SK-N-SH (cell line): ENCODE measurements at regions not wholly inside any gene's neighbourhood (a gene's known extent, or its start where the extent isn't known, plus 50 kb on each side); places are given as distances from the start of the nearest gene placed in this dataset.

ENCODE experiments used
- CTCF ChIA-PET: fragments of 300-600, 350-600 bp; formaldehyde crosslinking; extraction: SDS; loops from one replicate; lab custom pipeline; 2021; lab: Yijun Ruan, JAX
- POLR2A ChIA-PET: fragments of 350-600 bp; sonication (Branson Sonifier 250); formaldehyde crosslinking; extraction: SDS; loops from one replicate; lab custom pipeline; 2020; ENCODE audit warnings: antibody characterized with exemption, inconsistent platforms; lab: Yijun Ruan, JAX
- DNase-seq: peaks from one replicate; pipeline ENCODE4 v3.0.0; 2012
- H2AFZ ChIP-seq: fragments of 200-600 bp; sonication (generic); 2 replicates; pipeline ENCODE4 v1.8.1; 2016; ENCODE audit warnings: antibody characterized with exemption, mild to moderate bottlenecking, low read depth
- H3F3A ChIP-seq: fragments of 200-600 bp; sonication (generic); replicated peaks from 2 replicates; pipeline ENCODE3; 2016; ENCODE audit warnings: antibody characterized with exemption, mild to moderate bottlenecking; ENCODE audit not compliant: insufficient read depth
- H3K27ac ChIP-seq, 2 experiments: fragments of 200-500 bp in 1 of 2; fragments of 200-600 bp in 1 of 2; sonication (Bioruptor generic) in 1 of 2; sonication (generic), shearing (Covaris generic) in 1 of 2; 2 replicates each; pipeline versions ENCODE4 v1.5.1 to v1.6.1; 2014 to 2016; ENCODE audit warnings: low read depth in 2 of 2, inconsistent platforms in 1 of 2, low read length in 1 of 2, mild to moderate bottlenecking in 1 of 2, mixed read lengths in 1 of 2
- H3K27me3 ChIP-seq: fragments of 200-600 bp; sonication (generic), shearing (Covaris generic); 2 replicates; pipeline ENCODE4 v1.6.1; 2016; ENCODE audit warnings: mixed run types; ENCODE audit not compliant: insufficient read depth
- H3K36me3 ChIP-seq, 2 experiments: fragments of 200-500 bp in 1 of 2; fragments of 200-600 bp in 1 of 2; sonication (Bioruptor generic) in 1 of 2; sonication (generic) in 1 of 2; replicated peaks in 1 of 2; 2 replicates each; pipeline versions ENCODE3 to v1.5.1; 2014 to 2016; ENCODE audit warnings: low read length in 1 of 2, mild to moderate bottlenecking in 1 of 2; ENCODE audit not compliant: insufficient read depth in 2 of 2, control insufficient read depth in 1 of 2
- H3K4me1 ChIP-seq, 2 experiments: fragments of 200-500 bp in 1 of 2; fragments of 200-600 bp in 1 of 2; sonication (Bioruptor generic) in 1 of 2; sonication (generic), shearing (Covaris generic) in 1 of 2; 2 replicates each; pipeline versions ENCODE4 v1.5.1 to v1.6.1; 2014 to 2016; ENCODE audit warnings: low read depth in 1 of 2, low read length in 1 of 2, mixed run types in 1 of 2; ENCODE audit not compliant: insufficient read depth in 2 of 2, control insufficient read depth in 1 of 2
- H3K4me2 ChIP-seq: fragments of 200-600 bp; sonication (generic), shearing (Covaris generic); 2 replicates; pipeline ENCODE4 v1.6.1; 2017; ENCODE audit warnings: mixed run types
- H3K4me3 ChIP-seq, 2 experiments: fragments of 200-500 bp in 1 of 2; fragments of 200-600 bp in 1 of 2; sonication (Bioruptor generic) in 1 of 2; sonication (generic), shearing (Covaris generic) in 1 of 2; 2 replicates each; pipeline versions ENCODE4 v1.5.1 to v1.8.1; 2014 to 2016; ENCODE audit warnings: low read depth in 2 of 2, inconsistent platforms in 1 of 2, low read length in 1 of 2, mild to moderate bottlenecking in 1 of 2, mixed read lengths in 1 of 2, moderate library complexity in 1 of 2
- H3K79me2 ChIP-seq: fragments of 200-600 bp; sonication (generic); 2 replicates; pipeline ENCODE4 v1.8.1; 2017; ENCODE audit warnings: mild to moderate bottlenecking; ENCODE audit not compliant: insufficient read depth
- H3K9ac ChIP-seq: fragments of 200-600 bp; sonication (generic); 2 replicates; pipeline ENCODE4 v1.6.1; 2017; ENCODE audit warnings: mixed run types
- H3K9me2 ChIP-seq: fragments of 200-600 bp; sonication (generic); 2 replicates; pipeline ENCODE4 v1.6.1; 2017; ENCODE audit warnings: mixed run types
- H3K9me3 ChIP-seq: fragments of 200-600 bp; sonication (generic); 2 replicates; pipeline ENCODE4 v1.6.1; 2017; ENCODE audit warnings: mixed run types, mild to moderate bottlenecking, moderate library complexity
- H4K20me1 ChIP-seq: fragments of 200-600 bp; sonication (generic); 2 replicates; pipeline ENCODE4 v1.6.1; 2017; ENCODE audit warnings: mild to moderate bottlenecking, mixed run types; ENCODE audit not compliant: insufficient read depth
- CTCF ChIP-seq: fragments of 200-600 bp; sonication (generic); IDR thresholded peaks from 2 replicates; pipeline ENCODE4 v1.6.1; 2017; ENCODE audit warnings: antibody characterized with exemption, mild to moderate bottlenecking, moderate library complexity
- ELF1 ChIP-seq: IDR thresholded peaks from 2 replicates; pipeline ENCODE4 v1.4.0; 2012
- EP300 ChIP-seq, 2 experiments: IDR thresholded peaks; 2 replicates each; pipeline versions ENCODE4 v1.4.0 to v1.6.1; 2012; ENCODE audit warnings: borderline replicate concordance in 1 of 2, low read depth in 1 of 2, low read length in 1 of 2
- FOXM1 ChIP-seq: IDR thresholded peaks from 2 replicates; pipeline ENCODE4 v1.4.0; 2012; ENCODE audit warnings: low read depth, mild to moderate bottlenecking
- GABPA ChIP-seq: IDR thresholded peaks from 2 replicates; pipeline ENCODE4 v1.4.0; 2012; ENCODE audit warnings: low read depth, mild to moderate bottlenecking
- GATA2 ChIP-seq: sonication (generic); formaldehyde crosslinking; IDR thresholded peaks from 2 replicates; pipeline ENCODE4 v1.5.0; 2020; ENCODE audit warnings: mild to moderate bottlenecking, missing genetic modification reagents
- MXI1 ChIP-seq: IDR thresholded peaks from 2 replicates; pipeline ENCODE4 v1.6.1; 2012; ENCODE audit warnings: mild to moderate bottlenecking, low read depth, low read length, improper control_type of control experiment
- NFIC ChIP-seq: IDR thresholded peaks from 2 replicates; pipeline ENCODE4 v1.4.0; 2012; ENCODE audit warnings: borderline replicate concordance
- PBX3 ChIP-seq: IDR thresholded peaks from 2 replicates; pipeline ENCODE4; 2012
- POLR2AphosphoS5 ChIP-seq: IDR thresholded peaks from 2 replicates; pipeline ENCODE4 v1.6.1; 2012; ENCODE audit warnings: low read depth, low read length
- RAD21 ChIP-seq: IDR thresholded peaks from 2 replicates; pipeline ENCODE4 v1.6.1; 2012; ENCODE audit warnings: mild to moderate bottlenecking, low read length
- RFX5 ChIP-seq: IDR thresholded peaks from 2 replicates; pipeline ENCODE4 v1.6.1; 2012; ENCODE audit warnings: mild to moderate bottlenecking, improper control_type of control experiment, low read length
- RXRA ChIP-seq: IDR thresholded peaks from 2 replicates; pipeline ENCODE4 v1.4.0; 2012; ENCODE audit warnings: low read depth, mild to moderate bottlenecking, borderline replicate concordance
- TEAD4 ChIP-seq: IDR thresholded peaks from 2 replicates; pipeline ENCODE4 v1.4.0; 2012; ENCODE audit warnings: mild to moderate bottlenecking, borderline replicate concordance; ENCODE audit not compliant: insufficient read depth
- WGBS: methylation state at CpG from one replicate; pipeline ENCODE4 v1.1.6; 2017; ENCODE audit warnings: low lambda C conversion rate; 5-methylcytosine and 5-hydroxymethylcytosine counted together

- CTCF ChIA-PET, result no interaction called here
- no peak overlapping the region for H2AFZ ChIP-seq
- POLR2A ChIA-PET, result no interaction called here
Observed at GRCh38 chr5:92419261-92419660, 1036.1 kb upstream of the ARRDC3 start.

GRCh38 chr5:92418341-92418740 lies 1035.2 kb upstream of the ARRDC3 start:
- H3K36me3 ChIP-seq, result no peaks in the 10 kb centered on the region
- TF ChIP-seq EP300 (IDR thresholded peaks at IDR 0.05; ENCODE audit: borderline replicate concordance in 1 of 2, low read depth in 1 of 2, low read length in 1 of 2), result no peak
- no peak for TF ChIP-seq CTCF
- no peak for TF ChIP-seq POLR2AphosphoS5
- no peak for TF ChIP-seq NFIC
- TF ChIP-seq TEAD4, result no peak
- TF ChIP-seq FOXM1, result no peak
- no peak for TF ChIP-seq RFX5
- no peak for TF ChIP-seq RXRA
- TF ChIP-seq MXI1, result no peak
- no peak for TF ChIP-seq RAD21
- TF ChIP-seq GABPA, result no peak
- no peak for TF ChIP-seq PBX3
- TF ChIP-seq ELF1, result no peak
- no peaks in the 10 kb centered on the region for H4K20me1 ChIP-seq
- H2AFZ ChIP-seq, result no peak overlapping the region
- no peaks in the 10 kb centered on the region for H3K4me1 ChIP-seq
- no peak overlapping the region for H3K9ac ChIP-seq
- no peaks in the 10 kb centered on the region for H3K27me3 ChIP-seq
- CTCF ChIA-PET, result no interaction called here
- no peaks in the 10 kb centered on the region for H3F3A ChIP-seq
- H3K9me3 ChIP-seq, result peaks cover 6% of the 10 kb centered on the region; the same call in 1 of the 2 replicates
- H3K27ac ChIP-seq, result no peak overlapping the region
- POLR2A ChIA-PET, result no interaction called here
- no peak for DNase-seq
- H3K4me3 ChIP-seq, result no peak overlapping the region
- 61% methylated on average over 3 of the region's 3 CpGs for WGBS
- no peak overlapping the region for H3K4me2 ChIP-seq
- no peaks in the 10 kb centered on the region for H3K79me2 ChIP-seq
- H3K9me2 ChIP-seq, result no peaks in the 10 kb centered on the region

More at GRCh38 chr5:92419261-92419660, 1036.1 kb upstream of the ARRDC3 start:
- no peaks in the 10 kb centered on the region for H3K36me3 ChIP-seq
- no peaks in the 10 kb centered on the region for H3K27me3 ChIP-seq
- H3K9me2 ChIP-seq, result no peaks in the 10 kb centered on the region
- no peaks in the 10 kb centered on the region for H3K4me1 ChIP-seq
- H3F3A ChIP-seq, result no peaks in the 10 kb centered on the region
- no peaks in the 10 kb centered on the region for H4K20me1 ChIP-seq
- no peak for DNase-seq
- H3K4me3 ChIP-seq, result no peak overlapping the region
- H3K9ac ChIP-seq, result no peak overlapping the region
- TF ChIP-seq FOXM1 (no peak), GATA2 (no peak)
- H3K27ac ChIP-seq, result no peak overlapping the region
- no peaks in the 10 kb centered on the region for H3K79me2 ChIP-seq
- H3K4me2 ChIP-seq, result no peak overlapping the region
- H3K9me3 ChIP-seq, result peaks cover 6% of the 10 kb centered on the region; the same call in 1 of the 2 replicates
